Fibroblast of villous mesenchyme (primary cell): ENCODE measurements at regions not wholly inside any gene's neighbourhood (a gene's known extent, or its start where the extent isn't known, plus 50 kb on each side); places are given as distances from the start of the nearest gene placed in this dataset.
"Not testable (repeated sequence)": the region's sequence is repeated elsewhere in the genome, so short reads cannot be mapped to it uniquely, and the experiment has no call there.

Experiments used
- DNase-seq: peaks from one replicate; pipeline ENCODE4 v3.0.0-alpha.2; 2010; ENCODE audit warnings: low read depth
- H3K4me3 ChIP-seq: 2 replicates; pipeline ENCODE4 v1.5.1; 2011; ENCODE audit warnings: low read depth, mild to moderate bottlenecking, low read length
- CTCF ChIP-seq: IDR thresholded peaks from 2 replicates; pipeline ENCODE4 v1.5.1; 2012; ENCODE audit warnings: low read depth, mild to moderate bottlenecking, low read length; ENCODE audit not compliant: insufficient read depth

GRCh38 chr6:140344142-140344913 is 969.9 kb upstream of the CITED2 start:
- H3K4me3 ChIP-seq: no peak overlapping the region
- TF ChIP-seq CTCF: no peak
- DNase-seq: peak; percentile 30

- TF ChIP-seq CTCF: no peak
- DNase-seq: no peak
Measured at GRCh38 chr6:140343128-140343527, 968.7 kb upstream of the CITED2 start.

GRCh38 chr6:140341272-140341671 is 966.8 kb upstream of the CITED2 start:
- no peak for DNase-seq
- no peak for TF ChIP-seq CTCF
- H3K4me3 ChIP-seq: no peak overlapping the region

More at GRCh38 chr6:140343128-140343527, 968.7 kb upstream of the CITED2 start:
- no peak overlapping the region for H3K4me3 ChIP-seq

- H3K4me3 ChIP-seq: no peak overlapping the region
- no peak for TF ChIP-seq CTCF
Measured at GRCh38 chr6:140340795-140341194, 966.3 kb upstream of the CITED2 start.

GRCh38 chr6:140339084-140339483 is 964.6 kb upstream of the CITED2 start:
- not testable (repeated sequence) for DNase-seq, H3K4me3 ChIP-seq

More at GRCh38 chr6:140340795-140341194, 966.3 kb upstream of the CITED2 start:
- no peak for DNase-seq

- no peak overlapping the region for H3K4me3 ChIP-seq
- DNase-seq: no peak
- no peak for TF ChIP-seq CTCF
Measured at GRCh38 chr6:140321891-140322290, 947.4 kb upstream of the CITED2 start.

- no peak for TF ChIP-seq CTCF
- H3K4me3 ChIP-seq: no peak overlapping the region
- DNase-seq: peak; percentile 31
Measured at GRCh38 chr6:140320081-140321080, 945.9 kb upstream of the CITED2 start.
